Panc1 (cell line): ENCODE measurements at regions not wholly inside any gene's neighbourhood (a gene's known extent, or its start where the extent isn't known, plus 50 kb on each side); places are given as distances from the start of the nearest gene placed in this dataset.

ENCODE experiments used
- ATAC-seq: fragments of 200-7000 bp; cut with Tn5 transposase; 2 replicates; pipeline ENCODE4 v1.9.1; 2020; ENCODE audit warnings: mild to moderate bottlenecking, moderate library complexity
- BruUV-seq: library from RNA; stranded (reverse); fragments of 400-500 nt; replicated peaks from 2 replicates; lab custom pipeline; 2021; lab: Mats Ljungman, UMichigan
- CTCF ChIA-PET: fragments of 300-600 bp; sonication (Branson Sonifier 250); formaldehyde crosslinking; loops from one replicate; lab custom pipeline; 2022; ENCODE audit warnings: antibody characterized with exemption; lab: Charles Lee
- POLR2A ChIA-PET: fragments of 300-600 bp; sonication (Branson Sonifier 250); formaldehyde crosslinking; loops from one replicate; lab custom pipeline; 2022; ENCODE audit warnings: antibody characterized with exemption; lab: Charles Lee
- DNase-seq: peaks from one replicate; pipeline ENCODE4 v3.0.0-alpha.2; 2010; ENCODE audit warnings: low read depth, low spot score
- H3K27ac ChIP-seq: 2 replicates; pipeline ENCODE4 v1.5.1; 2011; ENCODE audit warnings: mild to moderate bottlenecking, low read length, inconsistent platforms
- H3K27me3 ChIP-seq: fragments of 200-500 bp; sonication (Bioruptor generic); 2 replicates; pipeline ENCODE4 v1.6.0; 2014; ENCODE audit warnings: low read length, inconsistent platforms; ENCODE audit not compliant: control insufficient read depth, insufficient read depth
- H3K36me3 ChIP-seq: fragments of 200-500 bp; sonication (Bioruptor generic); 2 replicates; pipeline ENCODE4 v1.5.1; 2014; ENCODE audit warnings: inconsistent platforms, mild to moderate bottlenecking, low read length, moderate library complexity; ENCODE audit not compliant: control insufficient read depth, insufficient read depth
- H3K4me1 ChIP-seq: 2 replicates; pipeline ENCODE4 v1.5.1; 2011; ENCODE audit warnings: inconsistent platforms, mild to moderate bottlenecking, low read length, moderate library complexity; ENCODE audit not compliant: control insufficient read depth, insufficient read depth
- H3K4me3 ChIP-seq, 2 experiments: 2 replicates each; pipeline ENCODE4 v1.5.1; 2011 to 2012; ENCODE audit warnings: low read depth in 2 of 2, low read length in 2 of 2, mild to moderate bottlenecking in 2 of 2, inconsistent platforms in 1 of 2, moderate library complexity in 1 of 2
- H3K9me3 ChIP-seq: fragments of 200-500 bp; sonication (Bioruptor generic); 2 replicates; pipeline ENCODE4 v1.5.1; 2014; ENCODE audit warnings: low read depth, mild to moderate bottlenecking, inconsistent platforms, low read length, moderate library complexity; ENCODE audit not compliant: control insufficient read depth, insufficient read depth
- CTCF ChIP-seq: fragments of 450-650 bp; IDR thresholded peaks from 2 replicates; pipeline ENCODE4 v1.5.1; 2017; ENCODE audit warnings: mild to moderate bottlenecking
- POLR2AphosphoS5 ChIP-seq: IDR thresholded peaks from 2 replicates; pipeline ENCODE4 v1.6.1; 2012; ENCODE audit warnings: mild to moderate bottlenecking, low read depth, low read length, moderate library complexity
- REST ChIP-seq, 2 experiments: IDR thresholded peaks; 2 replicates each; pipeline ENCODE4 v1.6.1; 2011 to 2012; ENCODE audit warnings: low read depth in 2 of 2, control low read depth in 1 of 2, low read length in 1 of 2, mild to moderate bottlenecking in 1 of 2, moderate library complexity in 1 of 2; ENCODE audit not compliant: insufficient read depth in 1 of 2
- SIN3A ChIP-seq: IDR thresholded peaks from 2 replicates; pipeline ENCODE4 v1.6.1; 2012; ENCODE audit warnings: low read depth, mild to moderate bottlenecking, low read length, moderate library complexity, borderline replicate concordance; ENCODE audit not compliant: insufficient read depth
- TCF7L2 ChIP-seq: IDR thresholded peaks from 2 replicates; pipeline ENCODE4 v1.6.1; 2011; ENCODE audit warnings: mild to moderate bottlenecking, low read depth, low read length, inconsistent platforms
- in situ Hi-C: cut with HindIII; loops from 2 replicates; pipeline ENCODE4 v1.10.0; 2016; ENCODE audit warnings: low sequenced_read_pairs, low pct_unique_long_range_greater_than_20kb
- intact Hi-C: fragments of 100-400 bp; cut with micrococcal nuclease; formaldehyde crosslinking; loops from one replicate; pipeline ENCODE4 v1.10.0; 2022; ENCODE audit not compliant: unreplicated experiment

GRCh38 chr1:47621483-47621882, 183.6 kb downstream of the FOXD2 start:
- no TSS peak for BruUV-seq
- Histone ChIP-seq H3K4me1 (no peaks in the 10 kb centered on the region), H3K27ac (no peak overlapping the region), H3K36me3 (no peaks in the 10 kb centered on the region), H3K4me3 (no peak overlapping the region), H3K9me3 (no peaks in the 10 kb centered on the region), H3K27me3 (peaks cover 3% of the 10 kb centered on the region; the same call in 1 of the 2 replicates)
- TF ChIP-seq CTCF (no peak), TCF7L2 (no peak), REST (IDR thresholded peaks at IDR 0.05; ENCODE audit: insufficient read depth in 1 of 2, low read depth in 2 of 2, low read length in 1 of 2) (no peak), POLR2AphosphoS5 (no peak), SIN3A (no peak)
- in situ Hi-C loops (no loop called here), intact Hi-C loops (no loop called here)
- ATAC-seq: no peak
- ChIA-PET CTCF (no interaction called here), POLR2A (no interaction called here)
- DNase-seq: no peak

GRCh38 chr1:47621977-47622376, 184.1 kb downstream of the FOXD2 start:
- peaks cover 3% of the 10 kb centered on the region; the same call in 1 of the 2 replicates for H3K27me3 ChIP-seq
- H3K27ac ChIP-seq: no peak overlapping the region
- no peaks in the 10 kb centered on the region for H3K4me1 ChIP-seq
- ChIA-PET CTCF (no interaction called here), POLR2A (no interaction called here)
- BruUV-seq: no TSS peak
- intact Hi-C loops (no loop called here), in situ Hi-C loops (no loop called here)
- H3K36me3 ChIP-seq: no peaks in the 10 kb centered on the region
- no peak for DNase-seq
- H3K4me3 ChIP-seq: no peak overlapping the region
- no peak for ATAC-seq
- no peaks in the 10 kb centered on the region for H3K9me3 ChIP-seq
- no peak for TF ChIP-seq CTCF
- no peak for TF ChIP-seq POLR2AphosphoS5
- no peak for TF ChIP-seq TCF7L2
- no peak for TF ChIP-seq REST (IDR thresholded peaks at IDR 0.05; ENCODE audit: insufficient read depth in 1 of 2, low read depth in 2 of 2, low read length in 1 of 2)
- TF ChIP-seq SIN3A: no peak
